GM23338 (cell line): ENCODE measurements at regions not wholly inside any gene's neighbourhood (a gene's known extent, or its start where the extent isn't known, plus 50 kb on each side); places are given as distances from the start of the nearest gene placed in this dataset.

Experiments used
- ATAC-seq: fragments of 200-7000 bp; cut with Tn5 transposase; 3 replicates; pipeline ENCODE4 v1.9.1; 2020
- DNase-seq: peaks from one replicate; pipeline ENCODE4 v3.0.0-alpha.2; 2015; ENCODE audit warnings: low spot score
- H2AFZ ChIP-seq: fragments of 200-600 bp; sonication (generic); 2 replicates; pipeline ENCODE4 v1.8.0; 2016; ENCODE audit warnings: antibody characterized with exemption, mild to moderate bottlenecking, moderate library complexity
- H3F3A ChIP-seq: fragments of 200-600 bp; sonication (generic); replicated peaks from 2 replicates; pipeline ENCODE4 v1.8.0; 2017; ENCODE audit warnings: antibody characterized with exemption, mixed run types, low read depth
- H3K27ac ChIP-seq: fragments of 200-600 bp; sonication (generic); 2 replicates; pipeline ENCODE4 v1.6.1; 2016; ENCODE audit warnings: low read depth
- H3K27me3 ChIP-seq: fragments of 200-600 bp; sonication (generic); 2 replicates; pipeline ENCODE4 v1.8.0; 2016; ENCODE audit warnings: mild to moderate bottlenecking, mixed run types, moderate library complexity; ENCODE audit not compliant: insufficient read depth
- H3K36me3 ChIP-seq: fragments of 200-600 bp; sonication (generic); 2 replicates; pipeline ENCODE4 v1.8.0; 2016; ENCODE audit warnings: mild to moderate bottlenecking; ENCODE audit not compliant: insufficient read depth
- H3K4me1 ChIP-seq: fragments of 200-600 bp; sonication (generic); 2 replicates; pipeline ENCODE4 v1.8.0; 2016; ENCODE audit warnings: mild to moderate bottlenecking, moderate library complexity; ENCODE audit not compliant: insufficient read depth
- H3K4me2 ChIP-seq: fragments of 200-600 bp; sonication (generic); 2 replicates; pipeline ENCODE4 v1.7.1; 2017; ENCODE audit warnings: mixed run types
- H3K4me3 ChIP-seq: fragments of 200-600 bp; sonication (generic); 2 replicates; pipeline ENCODE4 v1.6.1; 2016; ENCODE audit warnings: mixed run types
- H3K79me2 ChIP-seq: fragments of 200-600 bp; sonication (generic); replicated peaks from 2 replicates; pipeline ENCODE4 v1.8.0; 2017; ENCODE audit warnings: mild to moderate bottlenecking; ENCODE audit not compliant: insufficient read depth
- H3K9me2 ChIP-seq: fragments of 200-600 bp; sonication (generic); 2 replicates; pipeline ENCODE4 v1.8.0; 2017; ENCODE audit not compliant: insufficient read depth
- H4K20me1 ChIP-seq: fragments of 200-600 bp; sonication (generic); replicated peaks from 2 replicates; pipeline ENCODE4 v1.8.0; 2017; ENCODE audit warnings: mild to moderate bottlenecking; ENCODE audit not compliant: insufficient read depth
- H3K27ac Mint-ChIP-seq: 2 replicates; pipeline ENCODE4 v1.8.0; 2020; ENCODE audit warnings: inconsistent platforms, mild to moderate bottlenecking, moderate library complexity, mixed read lengths
- H3K27me3 Mint-ChIP-seq: 3 replicates; pipeline ENCODE4 v1.8.0; 2022; ENCODE audit warnings: low read depth, mild to moderate bottlenecking, moderate library complexity, mixed read lengths, inconsistent platforms; ENCODE audit not compliant: insufficient read depth, poor library complexity
- H3K36me3 Mint-ChIP-seq: 3 replicates; pipeline ENCODE4 v1.8.0; 2021; ENCODE audit warnings: low read depth, mild to moderate bottlenecking, inconsistent platforms, moderate library complexity, mixed read lengths
- H3K4me1 Mint-ChIP-seq: 3 replicates; pipeline ENCODE4 v1.8.0; 2020; ENCODE audit warnings: mild to moderate bottlenecking, inconsistent platforms, mixed read lengths
- H3K4me3 Mint-ChIP-seq: 3 replicates; pipeline ENCODE4 v1.8.0; 2021; ENCODE audit warnings: moderate library complexity, mild to moderate bottlenecking, inconsistent platforms, mixed read lengths
- H3K9me3 Mint-ChIP-seq: 3 replicates; pipeline ENCODE4 v1.8.0; 2020; ENCODE audit warnings: moderate library complexity, mild to moderate bottlenecking, inconsistent platforms, mixed read lengths
- CREB1 ChIP-seq: fragments of 250-450 bp; sonication (Bioruptor Pico); IDR thresholded peaks from 2 replicates; pipeline ENCODE4 v1.5.0; 2020; ENCODE audit warnings: low read depth, mild to moderate bottlenecking, moderate library complexity
- EZH2 ChIP-seq: fragments of 200-600 bp; sonication (generic); IDR thresholded peaks from one replicate; pipeline ENCODE4 v1.8.0; 2017; ENCODE audit warnings: antibody characterized with exemption, mild to moderate bottlenecking, low read depth; ENCODE audit not compliant: unreplicated experiment
- EZH2phosphoT487 ChIP-seq: fragments of 200-600 bp; sonication (generic); IDR thresholded peaks from one replicate; pipeline ENCODE4 v1.8.1; 2018; ENCODE audit warnings: antibody characterized with exemption; ENCODE audit not compliant: unreplicated experiment
- JUNB ChIP-seq: IDR thresholded peaks from one replicate; pipeline ENCODE4 v1.6.1; 2016; ENCODE audit warnings: antibody characterized with exemption; ENCODE audit not compliant: unreplicated experiment
- POLR2AphosphoS5 ChIP-seq: IDR thresholded peaks from 2 replicates; pipeline ENCODE4 v1.6.1; 2016; ENCODE audit warnings: antibody characterized with exemption, low read depth
- REST ChIP-seq: IDR thresholded peaks from one replicate; pipeline ENCODE4 v1.6.1; 2018; ENCODE audit warnings: antibody characterized with exemption; ENCODE audit not compliant: unreplicated experiment
- STAT1 ChIP-seq: IDR thresholded peaks from one replicate; pipeline ENCODE4 v1.6.1; 2016; ENCODE audit warnings: antibody characterized with exemption; ENCODE audit not compliant: unreplicated experiment
- ZNF114 ChIP-seq: fragments of 250-450 bp; sonication (Bioruptor Pico); IDR thresholded peaks from 2 replicates; pipeline ENCODE4 v1.5.0; 2020; ENCODE audit warnings: mild to moderate bottlenecking, moderate library complexity
- ZNF331 ChIP-seq: fragments of 250-450 bp; sonication (Bioruptor Pico); IDR thresholded peaks from 2 replicates; pipeline ENCODE4 v1.5.0; 2020; ENCODE audit warnings: low read depth, mild to moderate bottlenecking, moderate library complexity

GRCh38 chr21:23008601-23009202 lies 2010.5 kb downstream of the NCAM2 start:
- Histone ChIP-seq H3K4me2 (no peak overlapping the region), H3K9me2 (no peaks in the 10 kb centered on the region), H3K4me3 (no peak overlapping the region), H4K20me1 (no peaks in the 10 kb centered on the region), H3K27me3 (no peaks in the 10 kb centered on the region), H3K79me2 (no peaks in the 10 kb centered on the region), H3K36me3 (no peaks in the 10 kb centered on the region), H3K4me1 (no peaks in the 10 kb centered on the region), H3F3A (no peaks in the 10 kb centered on the region), H2AFZ (no peak overlapping the region; the same call in 1 of the 2 replicates), H3K27ac (no peak overlapping the region)
- no peak for ATAC-seq
- peaks cover 1% of the 10 kb centered on the region for H3K27me3 Mint-ChIP-seq
- TF ChIP-seq POLR2AphosphoS5 (no peak), REST (no peak), CREB1 (CRISPR knock-in tag) (no peak), ZNF331 (CRISPR knock-in tag) (no peak), EZH2 (no peak), EZH2phosphoT487 (no peak)
- H3K4me3 Mint-ChIP-seq, result no peak overlapping the region
- H3K9me3 Mint-ChIP-seq, result no peaks in the 10 kb centered on the region
- H3K36me3 Mint-ChIP-seq, result no peaks in the 10 kb centered on the region
- H3K27ac Mint-ChIP-seq, result no peak overlapping the region; the same call in 1 of the 2 replicates
- DNase-seq, result no peak
- H3K4me1 Mint-ChIP-seq, result peaks cover 4% of the 10 kb centered on the region; the same call in 2 of the 3 replicates

- Histone ChIP-seq H3K27me3 (no peaks in the 10 kb centered on the region), H3K9me2 (no peaks in the 10 kb centered on the region), H3K79me2 (no peaks in the 10 kb centered on the region), H3K36me3 (no peaks in the 10 kb centered on the region), H2AFZ (no peak overlapping the region), H3F3A (no peaks in the 10 kb centered on the region), H3K27ac (no peak overlapping the region), H3K4me2 (no peak overlapping the region), H3K4me3 (no peak overlapping the region), H3K4me1 (no peaks in the 10 kb centered on the region), H4K20me1 (no peaks in the 10 kb centered on the region)
- Mint-ChIP-seq H3K27me3 (peaks cover 1% of the 10 kb centered on the region), H3K27ac (no peak overlapping the region), H3K4me3 (no peak overlapping the region), H3K36me3 (no peaks in the 10 kb centered on the region), H3K9me3 (no peaks in the 10 kb centered on the region), H3K4me1 (peaks cover 4% of the 10 kb centered on the region; the same call in 2 of the 3 replicates)
- no peak for DNase-seq
- TF ChIP-seq STAT1, result no peak
- TF ChIP-seq JUNB, result no peak
- TF ChIP-seq REST, result no peak
- TF ChIP-seq ZNF114 (CRISPR knock-in tag), result no peak
- no peak for ATAC-seq
These were observed 2011.2 kb downstream of the NCAM2 start for GRCh38 chr21:23009360-23009759.
